Testis (tissue), 2 donors: ENCODE measurements at regions not wholly inside any gene's neighbourhood (a gene's known extent, or its start where the extent isn't known, plus 50 kb on each side); places are given as distances from the start of the nearest gene placed in this dataset.

Experiments used
- DNase-seq: peaks from one replicate; pipeline ENCODE4 v3.0.0-alpha.2; 2019
- H3K27ac ChIP-seq, 2 donors: fragments of 200-600 bp; sonication (generic); one replicate each; pipeline ENCODE4 v1.5.1; 2019
- H3K27me3 ChIP-seq: fragments of 200-600 bp; sonication (generic); one replicate; pipeline ENCODE4 v1.5.1; 2019
- H3K36me3 ChIP-seq: fragments of 200-600 bp; sonication (generic); one replicate; pipeline ENCODE4 v1.5.1; 2017; ENCODE audit warnings: low read depth; ENCODE audit errors: missing control alignments
- H3K4me1 ChIP-seq: fragments of 200-600 bp; sonication (generic); one replicate; pipeline ENCODE4 v1.5.1; 2019
- H3K4me3 ChIP-seq, 2 donors: fragments of 200-600 bp; sonication (generic); one replicate each; pipeline ENCODE4 v1.5.1; 2017 to 2019
- H3K9me3 ChIP-seq: fragments of 200-600 bp; sonication (generic); one replicate; pipeline ENCODE4 v1.5.1; 2017
- POLR2A ChIP-seq: fragments of 450-650 bp; IDR thresholded peaks from one replicate; pipeline ENCODE4 v1.6.1; 2017; ENCODE audit warnings: antibody characterized with exemption, mild to moderate bottlenecking, moderate library complexity
- WGBS, 2 donors: methylation state at CpG; one replicate each; pipeline ENCODE4 v1.1.5; 2018; 5-methylcytosine and 5-hydroxymethylcytosine counted together
- intact Hi-C: fragments of 100-400 bp; cut with DNase I; formaldehyde crosslinking; loops from one replicate; pipeline ENCODE4 v1.15.1; 2023; ENCODE audit warnings: low total_unique reads
- TF ChIP-seq, protein P1 (sequence below), 3 experiments: fragments of 450-650 bp in 2 of 3; fragments of 200-600 bp in 1 of 3; sonication (generic) in 1 of 3; IDR thresholded peaks; one replicate each; pipeline ENCODE4 v1.5.1; 2016 to 2019; ENCODE audit warnings: antibody characterized with exemption in 3 of 3, mild to moderate bottlenecking in 2 of 3, moderate library complexity in 1 of 3

DNA sequence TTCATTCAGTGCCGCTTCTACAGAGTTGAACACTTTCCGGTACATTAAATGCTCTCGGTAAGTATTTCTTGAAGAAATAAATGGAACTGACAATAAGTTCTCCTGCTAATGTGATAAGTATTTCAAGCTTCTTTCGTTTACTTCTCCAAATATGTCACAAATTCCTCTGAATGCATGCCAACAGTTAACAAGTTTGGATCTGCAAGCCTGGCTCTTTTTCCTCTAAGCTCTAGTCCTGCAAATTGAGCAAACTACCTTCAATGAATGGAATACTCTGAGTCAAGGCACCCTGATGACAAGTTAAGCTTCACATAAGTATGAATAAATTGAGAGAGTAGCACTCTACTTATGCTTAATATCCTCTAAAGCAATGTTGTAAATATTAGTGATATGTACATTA is 403.6 kb downstream of the PDGFC start:
- Histone ChIP-seq H3K4me1 (no peaks in the 10 kb centered on the region), H3K4me3 (no peak overlapping the region), H3K27ac (no peak overlapping the region), H3K27me3 (no peaks in the 10 kb centered on the region), H3K9me3 (no peaks in the 10 kb centered on the region), H3K36me3 (no peaks in the 10 kb centered on the region)
- TF ChIP-seq, protein P1, sequence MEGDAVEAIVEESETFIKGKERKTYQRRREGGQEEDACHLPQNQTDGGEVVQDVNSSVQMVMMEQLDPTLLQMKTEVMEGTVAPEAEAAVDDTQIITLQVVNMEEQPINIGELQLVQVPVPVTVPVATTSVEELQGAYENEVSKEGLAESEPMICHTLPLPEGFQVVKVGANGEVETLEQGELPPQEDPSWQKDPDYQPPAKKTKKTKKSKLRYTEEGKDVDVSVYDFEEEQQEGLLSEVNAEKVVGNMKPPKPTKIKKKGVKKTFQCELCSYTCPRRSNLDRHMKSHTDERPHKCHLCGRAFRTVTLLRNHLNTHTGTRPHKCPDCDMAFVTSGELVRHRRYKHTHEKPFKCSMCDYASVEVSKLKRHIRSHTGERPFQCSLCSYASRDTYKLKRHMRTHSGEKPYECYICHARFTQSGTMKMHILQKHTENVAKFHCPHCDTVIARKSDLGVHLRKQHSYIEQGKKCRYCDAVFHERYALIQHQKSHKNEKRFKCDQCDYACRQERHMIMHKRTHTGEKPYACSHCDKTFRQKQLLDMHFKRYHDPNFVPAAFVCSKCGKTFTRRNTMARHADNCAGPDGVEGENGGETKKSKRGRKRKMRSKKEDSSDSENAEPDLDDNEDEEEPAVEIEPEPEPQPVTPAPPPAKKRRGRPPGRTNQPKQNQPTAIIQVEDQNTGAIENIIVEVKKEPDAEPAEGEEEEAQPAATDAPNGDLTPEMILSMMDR (IDR thresholded peaks at IDR 0.05), result no peak
- intact Hi-C loops, result no loop called here
- 68 to 73% methylated on average over 4 of the region's 4 CpGs for WGBS, 2 donors
- no peak for DNase-seq

- Histone ChIP-seq H3K4me1 (no peaks in the 10 kb centered on the region), H3K4me3 (no peak overlapping the region), H3K27ac (no peak overlapping the region), H3K27me3 (no peaks in the 10 kb centered on the region), H3K36me3 (no peaks in the 10 kb centered on the region), H3K9me3 (no peaks in the 10 kb centered on the region)
- intact Hi-C loops, result no loop called here
- no peak for DNase-seq
- TF ChIP-seq POLR2A, result no peak
- TF ChIP-seq, protein P1 (IDR thresholded peaks at IDR 0.05), result no peak
- WGBS, 2 donors, result 91 to 100% methylated on average over 2 of the region's 2 CpGs
These were observed 410.9 kb downstream of the PDGFC start for GRCh38 chr4:156560701-156561100.

- H3K27ac ChIP-seq, result no peak overlapping the region
- 73 to 74% methylated on average over 3 of the region's 3 CpGs for WGBS, 2 donors
- DNase-seq, result no peak
- H3K9me3 ChIP-seq, result no peaks in the 10 kb centered on the region
- H3K27me3 ChIP-seq, result no peaks in the 10 kb centered on the region
- H3K4me1 ChIP-seq, result no peaks in the 10 kb centered on the region
- H3K36me3 ChIP-seq, result no peaks in the 10 kb centered on the region
- H3K4me3 ChIP-seq, result no peak overlapping the region
- intact Hi-C loops, result no loop called here
- TF ChIP-seq POLR2A, result no peak
- TF ChIP-seq, protein P1 (IDR thresholded peaks at IDR 0.05), result no peak
These were observed 412.3 kb downstream of the PDGFC start for GRCh38 chr4:156559346-156559745.

GRCh38 chr4:156558373-156559025 is 413.1 kb downstream of the PDGFC start:
- TF ChIP-seq POLR2A, result no peak
- TF ChIP-seq, protein P1 (IDR thresholded peaks at IDR 0.05), result no peak
- H3K9me3 ChIP-seq, result no peaks in the 10 kb centered on the region
- no peaks in the 10 kb centered on the region for H3K4me1 ChIP-seq
- no peak overlapping the region for H3K27ac ChIP-seq
- intact Hi-C loops, result no loop called here
- 73 to 82% methylated on average over 5 to 7 of the region's 7 CpGs for WGBS, 2 donors
- no peaks in the 10 kb centered on the region for H3K36me3 ChIP-seq
- no peak overlapping the region for H3K4me3 ChIP-seq
- H3K27me3 ChIP-seq, result no peaks in the 10 kb centered on the region
- no peak for DNase-seq

GRCh38 chr4:156557920-156558319 is 413.7 kb downstream of the PDGFC start:
- Histone ChIP-seq H3K27me3 (no peaks in the 10 kb centered on the region), H3K27ac (no peak overlapping the region), H3K36me3 (no peaks in the 10 kb centered on the region), H3K9me3 (no peaks in the 10 kb centered on the region), H3K4me3 (no peak overlapping the region), H3K4me1 (no peaks in the 10 kb centered on the region)
- TF ChIP-seq, protein P1 (IDR thresholded peaks at IDR 0.05), result no peak
- no peak for TF ChIP-seq POLR2A
- 97 to 100% methylated on average over 3 of the region's 3 CpGs for WGBS, 2 donors
- intact Hi-C loops, result no loop called here
- no peak for DNase-seq
